Gastrocnemius medialis (tissue), 4 donors: ENCODE measurements at regions not wholly inside any gene's neighbourhood (a gene's known extent, or its start where the extent isn't known, plus 50 kb on each side); places are given as distances from the start of the nearest gene placed in this dataset.

Source experiments
- CTCF ChIP-seq, 5 experiments: fragments of 450-650 bp in 3 of 5; fragments of 200-600 bp in 2 of 5; sonication (generic) in 2 of 5; IDR thresholded peaks in 4 of 5; conservative IDR thresholded peaks in 1 of 5; 1 replicate in 4 of 5; 2 replicates in 1 of 5; pipeline ENCODE4 v1.5.1; 2016 to 2019; ENCODE audit warnings: antibody characterized with exemption in 5 of 5, mild to moderate bottlenecking in 3 of 5, moderate library complexity in 3 of 5
- POLR2A ChIP-seq, 2 donors: fragments of 450-650 bp; IDR thresholded peaks; one replicate each; pipeline ENCODE4 v1.6.1; 2017; ENCODE audit warnings: antibody characterized with exemption in 2 of 2, mild to moderate bottlenecking in 2 of 2, moderate library complexity in 2 of 2

GRCh38 chr3:139735191-139735590 lies 57.4 kb upstream of the NMNAT3 start:
- TF ChIP-seq CTCF (IDR thresholded peaks at IDR 0.05 in 4 of 5, conservative IDR thresholded peaks at IDR 0.05 in 1 of 5) (no peak), POLR2A (IDR thresholded peaks at IDR 0.05) (no peak)
